GM12878 (cell line): ENCODE measurements at regions not wholly inside any gene's neighbourhood (a gene's known extent, or its start where the extent isn't known, plus 50 kb on each side); places are given as distances from the start of the nearest gene placed in this dataset.

Experiments used
- ATAC-seq: fragments of 200-7000 bp; cut with Tn5 transposase; 3 replicates; pipeline ENCODE4 v1.9.1; 2020; ENCODE audit warnings: mild to moderate bottlenecking, moderate library complexity
- BruUV-seq: library from RNA; stranded (reverse); fragments of 400-500 nt; replicated peaks from 2 replicates; lab custom pipeline; 2021; lab: Mats Ljungman, UMichigan
- CTCF ChIA-PET: fragments of 300-600 bp; sonication (Branson Sonifier 250); formaldehyde crosslinking; extraction: SDS; loops from one replicate; lab custom pipeline; 2021; ENCODE audit warnings: inconsistent platforms; lab: Yijun Ruan, JAX
- POLR2A ChIA-PET: fragments of 350-600 bp; formaldehyde crosslinking; extraction: SDS; loops from one replicate; lab custom pipeline; 2021; ENCODE audit warnings: inconsistent platforms; lab: Charles Lee
- RAD21 ChIA-PET: fragments of 300-600 bp; sonication (Branson Sonifier 250); formaldehyde crosslinking; loops from one replicate; lab custom pipeline; 2023; ENCODE audit warnings: antibody characterized with exemption; ENCODE audit not compliant: unreplicated experiment; lab: Charles Lee
- SMC1A ChIA-PET: fragments of 300-600 bp; sonication (Branson Sonifier 250); formaldehyde crosslinking; loops from one replicate; lab custom pipeline; 2023; ENCODE audit not compliant: unreplicated experiment, uncharacterized antibody; lab: Charles Lee
- DNase-seq: peaks from one replicate; pipeline ENCODE4 v3.0.0-alpha.2; 2011; ENCODE audit warnings: low read depth, low spot score
- FAIRE-seq: peaks from 3 replicates; lab custom pipeline; 2011; peaks lifted over from hg19 to GRCh38; lab: Jason Lieb, UNC
- H2AFZ ChIP-seq: 2 replicates; pipeline ENCODE4 v1.6.0; 2011; ENCODE audit warnings: low read depth, low read length, control low read depth; ENCODE audit not compliant: control insufficient read depth
- H3K27ac ChIP-seq: 2 replicates; pipeline ENCODE4 v1.5.1; 2011; ENCODE audit warnings: control low read depth; ENCODE audit not compliant: control insufficient read depth, insufficient read depth
- H3K27me3 ChIP-seq, 2 experiments: replicated peaks in 1 of 2; 2 replicates each; pipeline versions ENCODE4 v1.6.0 to v1.6.1; 2011; ENCODE audit warnings: low read length in 1 of 2; ENCODE audit not compliant: control insufficient read depth in 2 of 2, insufficient read depth in 2 of 2
- H3K36me3 ChIP-seq, 2 experiments: 2 replicates each; pipeline ENCODE4 v1.5.1; 2011; ENCODE audit warnings: low read length in 1 of 2; ENCODE audit not compliant: control insufficient read depth in 2 of 2, insufficient read depth in 2 of 2
- H3K4me1 ChIP-seq: 2 replicates; pipeline ENCODE4 v1.6.1; 2011; ENCODE audit warnings: mild to moderate bottlenecking, low read length, moderate library complexity, mixed read lengths; ENCODE audit not compliant: control insufficient read depth, insufficient read depth
- H3K4me2 ChIP-seq: 2 replicates; pipeline ENCODE4 v1.6.0; 2011; ENCODE audit warnings: control low read depth; ENCODE audit not compliant: control insufficient read depth, insufficient read depth
- H3K4me3 ChIP-seq: fragments of 200-600 bp; sonication (generic); 2 replicates; pipeline ENCODE4 v1.5.1; 2016
- H3K79me2 ChIP-seq: 2 replicates; pipeline ENCODE4 v1.6.0; 2011; ENCODE audit warnings: low read length; ENCODE audit not compliant: control insufficient read depth, insufficient read depth
- H3K9ac ChIP-seq: 2 replicates; pipeline ENCODE4 v1.8.0; 2011; ENCODE audit warnings: low read length, control low read depth, mixed read lengths; ENCODE audit not compliant: control insufficient read depth, insufficient read depth
- H3K9me3 ChIP-seq: replicated peaks from 3 replicates; pipeline ENCODE4 v1.5.1; 2011; ENCODE audit warnings: mild to moderate bottlenecking, low read length; ENCODE audit not compliant: control insufficient read depth, insufficient read depth
- H4K20me1 ChIP-seq: 2 replicates; pipeline ENCODE4 v1.6.0; 2011; ENCODE audit not compliant: control insufficient read depth, insufficient read depth
- DPF2 ChIP-seq: fragments of 450-650 bp; IDR thresholded peaks from 2 replicates; pipeline ENCODE4 v1.6.1; 2017; ENCODE audit warnings: mild to moderate bottlenecking
- EED ChIP-seq: sonication (generic); IDR thresholded peaks from 2 replicates; pipeline ENCODE4 v1.6.1; 2016; ENCODE audit warnings: antibody characterized with exemption, low read depth
- FOS ChIP-seq: IDR thresholded peaks from 3 replicates; pipeline ENCODE4 v1.6.1; 2011; ENCODE audit warnings: borderline replicate concordance; ENCODE audit not compliant: insufficient read length; ENCODE audit errors: extremely low read depth
- HDGF ChIP-seq: fragments of 450-650 bp; IDR thresholded peaks from 2 replicates; pipeline ENCODE4 v1.6.1; 2016; ENCODE audit warnings: antibody characterized with exemption
- IRF4 ChIP-seq: IDR thresholded peaks from 2 replicates; pipeline ENCODE4 v1.6.1; 2011; ENCODE audit warnings: low read depth, low read length
- NBN ChIP-seq: fragments of 450-650 bp; IDR thresholded peaks from 2 replicates; pipeline ENCODE4 v1.6.1; 2016
- NFXL1 ChIP-seq: fragments of 450-650 bp; IDR thresholded peaks from 2 replicates; pipeline ENCODE4 v1.6.1; 2017; ENCODE audit warnings: antibody characterized with exemption, mild to moderate bottlenecking, borderline replicate concordance
- NKRF ChIP-seq: fragments of 450-650 bp; conservative IDR thresholded peaks from 2 replicates; pipeline ENCODE4 v1.6.1; 2017; ENCODE audit warnings: mild to moderate bottlenecking, moderate library complexity
- SIX5 ChIP-seq: IDR thresholded peaks from 2 replicates; pipeline ENCODE4 v1.6.1; 2011; ENCODE audit warnings: mild to moderate bottlenecking, low read depth, low read length, moderate library complexity; ENCODE audit not compliant: severe bottlenecking
- SP1 ChIP-seq: IDR thresholded peaks from one replicate; pipeline ENCODE4 v1.6.1; 2011; ENCODE audit warnings: low read depth, low read length
- STAT1 ChIP-seq: fragments of 450-650 bp; conservative IDR thresholded peaks from 2 replicates; pipeline ENCODE4 v1.6.1; 2014; ENCODE audit warnings: antibody characterized with exemption, mild to moderate bottlenecking
- SUZ12 ChIP-seq: fragments of 200-600 bp; sonication (generic); IDR thresholded peaks from one replicate; pipeline ENCODE4 v1.6.1; 2018; ENCODE audit warnings: antibody characterized with exemption, mild to moderate bottlenecking; ENCODE audit not compliant: unreplicated experiment
- WRNIP1 ChIP-seq: IDR thresholded peaks from 2 replicates; pipeline ENCODE4 v1.6.1; 2011; ENCODE audit warnings: low read depth, low read length, improper control_type of control experiment, borderline replicate concordance
- ZNF384 ChIP-seq: IDR thresholded peaks from 2 replicates; pipeline ENCODE4 v1.6.1; 2012; ENCODE audit warnings: low read depth, mild to moderate bottlenecking, low read length, improper control_type of control experiment, borderline replicate concordance
- WGBS: methylation state at CpG from one replicate; pipeline ENCODE4 v1.1.6; 2016; ENCODE audit warnings: low lambda C conversion rate; ENCODE audit not compliant: insufficient replicate concordance, insufficient coverage; ENCODE audit errors: missing lambda C conversion rate; 5-methylcytosine and 5-hydroxymethylcytosine counted together
- in situ Hi-C: fragments of 300-500 bp; cut with MboI; formaldehyde crosslinking; loops from 9 replicates; pipeline ENCODE4 v1.14.3; 2018; ENCODE audit warnings: mixed read lengths
- intact Hi-C: fragments of 100-400 bp; cut with micrococcal nuclease; formaldehyde crosslinking; loops from one replicate; pipeline ENCODE4 v1.14.2; 2022; ENCODE audit not compliant: unreplicated experiment
- TF ChIP-seq, protein P1 (sequence below), 3 experiments: IDR thresholded peaks in 2 of 3; conservative IDR thresholded peaks in 1 of 3; 2 replicates each; pipeline ENCODE4 v1.5.1; 2011; ENCODE audit warnings: low read depth in 3 of 3, low read length in 3 of 3, mild to moderate bottlenecking in 3 of 3, control low read depth in 2 of 3, moderate library complexity in 2 of 3, inconsistent platforms in 1 of 3, mixed read lengths in 1 of 3; ENCODE audit not compliant: control insufficient read depth in 2 of 3, insufficient read depth in 1 of 3; ENCODE audit errors: extremely low read depth in 1 of 3

DNA sequence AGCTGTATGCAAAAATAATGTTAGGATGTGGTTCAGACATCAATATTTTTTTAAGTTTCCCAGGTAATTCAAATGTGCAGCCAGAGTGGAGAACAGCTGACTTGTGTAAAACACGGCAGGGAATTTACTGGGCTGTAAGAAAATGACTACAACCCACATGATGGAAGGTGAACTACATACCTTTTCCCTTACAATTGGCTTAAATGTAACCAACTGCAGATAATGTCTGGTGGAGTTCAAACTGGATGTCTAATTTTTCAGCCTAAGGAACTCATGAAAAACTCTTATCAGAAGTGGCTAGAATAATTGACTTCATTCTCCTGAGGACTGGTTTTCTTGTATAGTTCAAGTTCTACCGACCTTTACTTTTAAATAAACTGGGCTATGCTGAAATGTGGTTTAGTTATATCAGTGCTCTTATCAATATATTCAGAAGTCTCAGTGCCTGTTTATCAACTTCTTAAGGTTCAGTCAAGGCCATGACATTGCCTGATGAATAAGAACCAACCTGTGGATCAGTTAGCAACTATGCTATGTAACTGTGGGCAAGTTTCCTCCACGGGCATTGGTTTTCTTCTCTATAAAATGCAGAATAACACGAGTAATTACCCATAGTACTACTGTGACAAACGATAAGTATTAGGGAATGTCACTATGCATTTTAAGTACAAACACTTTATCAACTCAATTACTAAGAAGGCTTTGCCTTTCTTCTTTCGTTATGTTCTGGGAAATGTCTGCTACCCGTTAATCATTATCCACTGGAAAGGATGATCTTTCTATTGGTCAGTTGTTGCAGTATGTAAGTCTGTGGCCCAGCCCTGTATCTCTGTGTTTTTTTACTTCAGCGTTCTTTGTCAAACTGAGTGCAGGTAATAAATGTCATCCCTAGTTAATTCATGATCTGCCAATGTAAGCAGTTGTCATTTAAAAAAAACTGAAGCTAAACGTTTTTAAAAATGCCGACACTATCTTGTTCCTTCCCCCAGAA lies 181.6 kb downstream of the PCDH7 start:
- no peaks in the 10 kb centered on the region for H3K27me3 ChIP-seq
- BruUV-seq = no TSS peak
- POLR2A ChIA-PET = no interaction called here
- RAD21 ChIA-PET = no interaction called here
- FAIRE-seq (no peak), DNase-seq (no peak), ATAC-seq (no peak)
- H2AFZ ChIP-seq = no peak overlapping the region
- no peak overlapping the region for H3K4me3 ChIP-seq
- intact Hi-C loops (no loop called here), in situ Hi-C loops (no loop called here)
- no peaks in the 10 kb centered on the region for H3K4me1 ChIP-seq
- H3K79me2 ChIP-seq = no peaks in the 10 kb centered on the region
- H3K36me3 ChIP-seq = no peaks in the 10 kb centered on the region
- H4K20me1 ChIP-seq = no peaks in the 10 kb centered on the region
- 23% methylated on average over 10 of the region's 10 CpGs for WGBS
- SMC1A ChIA-PET = no interaction called here
- H3K9me3 ChIP-seq = no peaks in the 10 kb centered on the region
- CTCF ChIA-PET = interaction anchor here (0.6 kb wide), 1 partner anchor 32 kb away, joined by 3 read pairs; no protein-coding TSS in a partner anchor
- H3K4me2 ChIP-seq = no peak overlapping the region
- no peak overlapping the region for H3K27ac ChIP-seq
- TF ChIP-seq NFXL1 (no peak), SIX5 (no peak), STAT1 (no peak), DPF2 (no peak), SP1 (no peak), ZNF384 (no peak), NBN (no peak), SUZ12 (no peak), HDGF (no peak), NKRF (no peak), FOS (no peak), IRF4 (no peak), WRNIP1 (no peak), EED (no peak)
- TF ChIP-seq, protein P1, sequence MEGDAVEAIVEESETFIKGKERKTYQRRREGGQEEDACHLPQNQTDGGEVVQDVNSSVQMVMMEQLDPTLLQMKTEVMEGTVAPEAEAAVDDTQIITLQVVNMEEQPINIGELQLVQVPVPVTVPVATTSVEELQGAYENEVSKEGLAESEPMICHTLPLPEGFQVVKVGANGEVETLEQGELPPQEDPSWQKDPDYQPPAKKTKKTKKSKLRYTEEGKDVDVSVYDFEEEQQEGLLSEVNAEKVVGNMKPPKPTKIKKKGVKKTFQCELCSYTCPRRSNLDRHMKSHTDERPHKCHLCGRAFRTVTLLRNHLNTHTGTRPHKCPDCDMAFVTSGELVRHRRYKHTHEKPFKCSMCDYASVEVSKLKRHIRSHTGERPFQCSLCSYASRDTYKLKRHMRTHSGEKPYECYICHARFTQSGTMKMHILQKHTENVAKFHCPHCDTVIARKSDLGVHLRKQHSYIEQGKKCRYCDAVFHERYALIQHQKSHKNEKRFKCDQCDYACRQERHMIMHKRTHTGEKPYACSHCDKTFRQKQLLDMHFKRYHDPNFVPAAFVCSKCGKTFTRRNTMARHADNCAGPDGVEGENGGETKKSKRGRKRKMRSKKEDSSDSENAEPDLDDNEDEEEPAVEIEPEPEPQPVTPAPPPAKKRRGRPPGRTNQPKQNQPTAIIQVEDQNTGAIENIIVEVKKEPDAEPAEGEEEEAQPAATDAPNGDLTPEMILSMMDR (IDR thresholded peaks at IDR 0.05 in 2 of 3, conservative IDR thresholded peaks at IDR 0.05 in 1 of 3; ENCODE audit: control insufficient read depth in 2 of 3, extremely low read depth in 1 of 3, insufficient read depth in 1 of 3, low read depth in 3 of 3, low read length in 3 of 3) = no peak
- TF ChIP-seq, all 136 proteins: peak for 0
- H3K9ac ChIP-seq = no peak overlapping the region
